HG02970 (cell line): ENCODE measurements at regions not wholly inside any gene's neighbourhood (a gene's known extent, or its start where the extent isn't known, plus 50 kb on each side); places are given as distances from the start of the nearest gene placed in this dataset.

ENCODE experiments used
- ATAC-seq: cut with Tn5 transposase; IDR thresholded peaks from one replicate; pipeline ENCODE4 v1.9.1; 2021; ENCODE audit warnings: mild to moderate bottlenecking, moderate library complexity, moderate number of reproducible peaks; ENCODE audit not compliant: unreplicated experiment, low FRiP score

DNA sequence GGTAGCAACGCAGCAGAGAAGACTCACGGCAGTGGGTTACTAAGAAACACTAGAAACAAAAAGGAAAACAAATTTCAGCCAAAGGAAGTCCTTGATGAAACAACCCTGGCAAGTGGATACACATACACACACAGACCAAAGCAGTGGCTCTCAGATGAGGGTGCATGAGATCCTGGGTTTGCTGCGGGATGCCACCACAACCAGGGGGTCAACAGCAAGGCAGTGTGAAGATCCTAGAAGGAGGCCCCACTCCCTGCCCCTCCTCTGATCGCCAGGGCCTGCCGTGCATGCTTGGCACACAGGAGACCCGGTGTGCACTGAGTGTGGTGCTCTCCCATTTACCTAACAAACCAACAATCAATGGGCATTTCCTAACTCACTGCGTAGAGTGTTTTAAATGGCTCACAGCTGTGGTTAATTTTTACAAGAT lies 252.3 kb upstream of the KLF14 start:
- no peak for ATAC-seq

DNA sequence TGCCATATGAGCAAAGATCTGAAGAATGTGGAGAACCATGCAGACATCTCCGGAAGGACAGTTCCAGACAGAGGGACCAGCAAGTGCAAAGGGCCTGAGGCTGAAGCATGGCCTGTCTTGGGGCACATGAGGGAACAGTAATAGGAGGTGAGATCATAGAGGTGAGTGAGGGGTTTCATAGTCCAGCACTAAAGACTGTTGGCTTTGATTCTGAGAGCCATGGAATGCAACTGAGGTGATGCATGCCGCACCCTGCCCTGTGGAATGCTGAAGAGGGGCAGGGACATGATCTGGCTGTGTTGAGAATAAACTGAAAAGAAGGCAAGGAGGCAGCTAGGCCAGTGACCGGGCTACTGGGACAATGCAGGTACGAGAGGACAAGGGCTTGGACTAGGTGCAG lies 253.1 kb upstream of the KLF14 start:
- no peak for ATAC-seq

DNA sequence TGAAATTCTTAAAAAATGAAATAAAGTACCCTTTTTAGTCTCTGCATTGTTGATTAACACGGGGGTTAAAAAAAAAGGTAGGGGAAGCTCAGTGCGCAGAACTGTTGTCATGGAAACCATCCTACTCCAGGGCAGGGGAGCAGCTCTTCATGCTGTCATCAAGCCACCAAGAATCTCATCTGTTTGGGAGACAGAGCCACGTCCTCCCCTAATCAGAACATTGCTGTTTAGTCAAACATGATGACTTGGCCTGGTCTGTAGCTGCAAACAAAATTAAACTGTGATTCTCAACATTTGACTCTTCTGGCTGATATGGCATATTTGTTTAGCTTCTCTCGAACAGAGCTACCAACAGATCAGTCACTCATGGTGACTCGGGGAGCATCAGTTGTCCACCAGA lies 254.4 kb upstream of the KLF14 start:
- ATAC-seq, result no peak

DNA sequence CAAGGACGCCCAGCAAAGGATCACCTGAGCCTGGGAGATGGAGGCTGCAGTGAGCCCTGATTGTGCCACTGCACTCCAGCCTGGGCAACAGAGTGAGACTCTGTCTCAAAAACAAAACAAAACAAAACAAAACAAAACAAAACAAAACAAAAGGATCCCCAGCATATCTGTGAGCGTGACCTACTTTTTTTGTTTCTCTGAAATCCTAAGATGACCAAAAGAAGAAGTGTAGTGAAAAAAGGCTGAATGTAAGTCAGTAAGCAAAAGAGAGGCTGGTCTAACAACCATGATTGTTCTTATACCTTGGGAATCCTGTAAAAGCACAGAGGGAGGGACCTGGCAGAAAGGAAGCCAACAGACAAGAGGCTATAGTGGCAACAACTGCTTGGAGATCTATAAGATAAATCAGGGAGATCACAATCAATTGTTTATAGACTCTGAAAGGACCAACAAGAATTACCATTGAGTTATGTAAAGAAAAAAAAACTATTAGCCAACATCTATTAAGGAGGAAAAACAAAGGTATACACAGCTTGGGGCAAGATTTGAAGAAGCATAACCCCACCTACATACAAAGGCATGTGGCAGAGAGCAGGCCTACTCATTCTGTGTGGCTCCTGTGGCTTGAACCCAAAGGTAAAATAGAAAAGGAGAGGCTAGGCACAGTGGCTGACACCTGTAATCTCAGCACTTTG lies 255.2 kb upstream of the KLF14 start:
- no peak for ATAC-seq

DNA sequence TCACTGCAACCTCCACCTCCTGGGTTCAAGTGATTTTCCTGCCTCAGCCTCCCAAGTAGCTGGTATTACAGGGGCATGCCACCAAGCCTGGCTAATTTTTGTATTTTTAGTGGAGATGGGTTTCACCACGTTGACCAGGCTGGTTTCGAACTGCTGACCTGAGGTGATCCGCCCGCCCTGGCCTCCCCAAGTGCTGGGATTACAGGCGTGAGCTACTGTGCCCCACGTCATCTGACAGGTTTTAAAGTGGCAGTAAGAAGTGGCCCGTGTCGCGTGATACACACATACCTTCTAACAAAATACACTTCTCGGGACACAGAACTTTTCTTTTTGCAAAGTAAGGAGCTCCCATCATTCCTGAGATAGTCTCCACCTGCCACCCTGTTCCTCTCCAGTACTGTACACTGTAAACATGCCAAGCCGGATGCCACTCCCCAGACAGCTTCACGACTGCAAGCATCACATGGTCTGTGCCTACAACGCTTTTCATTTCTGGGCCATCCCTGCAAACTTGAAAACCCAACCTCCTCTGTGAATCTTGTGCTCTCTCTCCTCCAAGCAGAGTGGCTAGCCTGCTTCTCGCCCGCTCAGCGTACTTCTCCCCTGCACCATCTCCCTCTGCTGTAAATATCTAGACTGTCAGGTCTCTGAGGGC lies 256.3 kb upstream of the KLF14 start:
- ATAC-seq, result no peak

DNA sequence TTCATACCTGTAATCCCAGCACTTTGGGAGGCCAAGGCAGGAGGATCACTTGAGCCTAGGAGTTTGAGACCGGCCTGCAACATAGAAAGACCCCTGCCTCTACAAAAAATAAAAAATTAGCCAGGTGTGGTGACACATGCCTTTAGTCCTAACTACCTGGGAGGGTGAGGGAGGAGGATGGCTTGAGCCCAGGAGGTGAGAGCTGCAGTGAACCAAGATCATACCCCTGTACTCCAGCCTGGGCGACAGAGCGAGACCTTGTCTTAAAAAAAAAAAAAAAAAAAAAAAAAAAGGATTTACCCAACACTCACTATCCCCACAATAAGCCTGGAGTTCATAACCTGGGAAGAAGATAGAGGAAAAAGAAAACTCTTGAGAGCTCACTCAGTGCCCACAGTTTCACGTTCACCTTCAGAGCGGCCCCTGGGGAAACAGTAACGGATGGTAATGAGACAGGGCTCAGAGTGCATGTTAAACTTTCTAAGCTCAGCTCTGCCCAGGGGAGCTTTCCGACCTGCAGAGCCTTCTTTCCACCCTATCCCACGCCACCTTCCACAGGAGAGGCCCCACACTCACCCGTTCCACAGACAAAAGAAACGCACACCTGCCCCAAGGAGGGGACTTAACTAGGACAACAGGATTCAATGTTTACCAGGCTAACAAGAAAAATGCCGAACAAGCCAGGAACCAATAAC lies 259.8 kb upstream of the KLF14 start:
- ATAC-seq, result no peak

DNA sequence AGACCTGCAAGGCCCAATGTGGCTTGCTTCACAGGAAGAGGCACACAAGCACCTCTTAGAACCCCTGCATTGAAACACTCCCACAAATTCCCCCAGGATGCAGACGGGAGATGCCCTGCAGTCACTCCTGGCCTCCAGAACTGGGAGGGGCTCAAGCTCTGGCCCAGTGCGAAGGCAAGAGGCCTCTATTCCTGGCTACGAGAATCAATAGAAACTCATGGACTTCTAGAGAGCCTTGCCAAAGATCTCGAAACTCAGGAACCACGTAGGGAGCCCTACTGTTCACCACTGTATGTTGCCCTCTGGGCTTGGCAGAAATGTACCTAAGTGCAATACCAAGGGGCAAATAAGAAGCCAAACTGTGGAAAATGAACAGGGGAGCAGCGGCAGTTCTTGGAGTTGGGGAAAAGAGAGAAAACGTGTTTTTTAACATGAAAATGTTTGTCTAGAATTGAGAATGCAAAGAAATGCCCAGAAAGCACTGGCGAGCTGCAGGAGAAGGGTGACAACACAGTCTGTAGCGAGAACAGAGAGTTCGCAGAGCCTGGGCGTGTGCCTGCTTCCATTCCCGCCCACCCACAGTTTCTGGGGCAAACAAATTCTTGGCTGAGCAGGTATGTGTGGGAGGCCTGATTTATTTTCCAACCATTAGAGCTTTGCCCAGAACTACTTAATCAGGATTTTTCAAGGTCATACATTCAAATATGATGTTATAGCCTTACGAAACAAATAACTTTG lies 260.5 kb upstream of the KLF14 start:
- no peak for ATAC-seq

DNA sequence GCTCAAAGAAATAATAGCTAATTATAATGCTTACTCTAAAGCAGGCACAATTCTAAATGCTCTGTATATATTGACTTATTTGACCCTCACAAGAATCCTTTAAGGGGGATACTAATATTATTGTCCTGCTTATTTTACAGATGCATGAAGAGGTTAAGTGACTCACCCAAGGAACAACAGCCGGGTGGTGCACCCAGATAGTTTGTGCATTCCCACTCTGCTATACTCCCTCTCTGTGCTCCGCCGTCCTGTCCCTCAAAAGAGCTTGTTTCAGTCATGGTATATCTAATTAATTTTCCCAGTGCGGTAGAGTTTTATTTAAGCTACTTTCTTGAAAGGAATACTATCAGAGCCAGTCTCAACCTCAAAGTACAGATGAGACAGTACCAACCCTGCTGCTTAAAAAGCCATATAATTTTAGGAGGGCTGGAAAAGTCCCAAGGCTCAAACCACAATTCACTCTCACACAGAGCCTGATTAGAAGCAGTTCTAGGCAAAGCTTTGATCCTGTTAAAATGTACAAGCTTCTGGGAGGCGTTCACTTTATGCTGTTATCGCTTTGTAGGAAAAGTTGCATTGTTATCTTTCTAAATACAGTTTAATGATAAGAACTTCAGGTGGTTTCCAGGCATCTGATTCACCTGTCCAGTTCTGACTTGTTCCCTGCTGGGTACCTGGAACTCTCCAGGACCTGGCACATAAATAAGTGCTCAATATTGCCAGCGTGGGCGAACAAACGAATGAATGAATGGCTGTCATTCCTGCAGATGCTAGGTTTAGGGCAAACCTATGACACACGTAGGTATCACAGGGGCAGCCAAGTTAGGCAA lies 261.5 kb upstream of the KLF14 start:
- no peak for ATAC-seq

DNA sequence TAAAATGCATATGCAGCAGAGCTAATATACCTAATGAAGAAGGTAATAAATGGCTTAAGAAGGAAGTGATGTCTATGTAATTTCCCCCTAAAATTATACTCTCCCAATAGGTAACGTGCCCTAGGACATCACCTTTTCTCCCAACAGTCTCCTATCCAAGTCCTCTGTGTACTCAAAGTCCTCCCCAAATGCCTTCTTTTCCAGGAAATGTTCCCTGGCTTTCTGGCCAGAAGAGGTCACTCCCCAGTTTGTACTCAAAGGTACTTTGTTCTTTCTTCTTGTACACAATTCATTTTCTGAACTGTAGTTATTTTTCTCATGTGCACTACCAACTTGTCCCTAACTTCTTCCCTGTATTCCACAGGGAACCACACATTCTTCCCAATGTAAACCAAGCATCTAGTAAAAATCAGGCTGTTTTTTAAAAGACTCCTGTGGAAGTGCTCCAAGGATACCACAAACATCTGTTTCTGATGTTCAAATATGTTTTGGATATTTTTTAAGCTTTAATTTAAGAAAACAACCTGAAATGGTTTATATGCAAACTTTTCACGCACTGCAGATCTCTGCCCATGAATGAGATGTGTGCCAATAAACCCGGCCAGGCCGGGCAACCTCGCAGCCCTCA lies 262.3 kb upstream of the KLF14 start:
- ATAC-seq, result no peak

DNA sequence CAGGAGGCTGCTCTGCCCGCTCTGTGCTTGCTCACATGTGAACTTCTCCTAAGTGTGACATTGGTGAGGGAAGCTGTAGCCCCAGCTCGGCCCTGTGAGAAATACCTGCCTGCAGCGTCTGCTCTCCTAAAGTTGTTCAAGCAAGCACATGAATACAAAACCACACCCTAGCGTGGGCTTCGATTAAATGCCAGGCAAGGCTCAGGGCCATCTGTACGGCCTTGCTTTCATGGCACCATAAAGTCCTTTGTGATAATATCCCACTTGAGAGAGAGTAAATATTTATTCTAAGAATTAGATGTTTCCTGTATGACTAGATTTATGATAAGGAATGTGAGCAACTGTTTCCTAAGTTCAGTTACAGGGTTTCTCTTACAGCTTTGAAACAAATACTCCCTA lies 262.8 kb upstream of the KLF14 start:
- no peak for ATAC-seq

DNA sequence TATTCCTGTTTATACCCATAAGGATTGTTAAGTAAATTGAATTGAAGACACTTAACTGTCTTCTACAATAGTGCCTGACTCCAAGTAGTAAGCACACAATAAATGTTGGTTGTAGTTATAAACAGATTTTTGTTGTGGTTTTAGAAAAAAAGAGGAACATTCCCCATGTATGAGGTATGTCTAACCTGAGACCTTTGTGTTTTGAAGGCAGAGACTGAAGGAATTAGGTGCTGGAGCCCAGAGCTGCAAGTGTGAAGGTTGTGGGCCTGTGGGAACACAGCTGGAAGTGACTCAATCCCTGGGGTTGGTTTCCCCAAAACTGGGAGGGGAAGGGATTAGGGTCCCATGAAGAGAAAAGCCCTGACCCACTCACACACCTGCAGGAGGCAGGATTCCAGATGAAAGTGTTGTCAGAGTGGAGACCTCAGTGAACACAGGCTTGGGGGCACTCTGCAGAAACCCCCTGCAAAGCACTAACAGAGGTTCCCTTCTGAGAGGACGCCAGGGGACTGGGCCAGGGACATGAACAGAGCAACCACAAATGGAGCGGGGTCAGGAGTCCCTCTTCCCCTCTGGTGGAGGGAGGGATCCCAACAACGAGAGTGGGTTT lies 265.1 kb upstream of the KLF14 start:
- no peak for ATAC-seq

DNA sequence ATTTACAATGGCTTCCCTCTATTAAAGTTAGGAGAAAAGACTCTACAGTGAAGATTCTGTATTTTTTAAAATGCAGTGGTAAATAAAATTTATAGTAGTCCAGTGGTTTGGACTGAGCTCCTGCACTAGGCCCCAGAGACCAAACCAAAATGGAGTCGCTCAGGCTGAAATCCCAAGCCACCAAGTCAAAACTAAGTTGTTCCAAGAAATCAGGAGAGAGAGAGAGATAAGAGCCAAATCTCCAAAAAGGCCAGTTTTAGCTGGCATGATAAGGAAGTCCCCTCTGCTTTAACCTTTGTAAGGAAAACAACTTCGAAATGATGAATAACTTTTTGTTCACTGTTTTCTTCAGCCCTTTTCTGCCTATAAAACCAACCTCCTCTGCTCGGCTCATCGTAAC lies 265.9 kb upstream of the KLF14 start:
- no peak for ATAC-seq

DNA sequence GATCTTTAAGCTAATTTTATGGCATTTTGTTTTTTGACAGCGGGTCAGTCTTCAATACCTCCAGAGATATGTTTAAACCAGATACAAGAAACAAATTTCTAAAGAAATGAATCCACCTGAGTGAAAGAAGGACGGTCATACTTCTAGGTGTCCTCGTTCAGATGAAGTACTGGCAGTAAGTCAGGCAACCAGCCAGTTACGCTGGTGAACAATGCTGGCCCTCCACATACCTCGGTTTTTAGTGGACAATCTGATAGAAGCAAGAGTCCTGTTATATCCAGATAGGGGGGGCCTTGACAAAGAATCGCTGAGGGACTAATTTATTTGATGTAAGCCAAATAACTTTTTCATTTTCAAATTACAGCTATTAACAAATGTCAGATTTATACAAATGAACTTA lies 266.4 kb upstream of the KLF14 start:
- no peak for ATAC-seq

DNA sequence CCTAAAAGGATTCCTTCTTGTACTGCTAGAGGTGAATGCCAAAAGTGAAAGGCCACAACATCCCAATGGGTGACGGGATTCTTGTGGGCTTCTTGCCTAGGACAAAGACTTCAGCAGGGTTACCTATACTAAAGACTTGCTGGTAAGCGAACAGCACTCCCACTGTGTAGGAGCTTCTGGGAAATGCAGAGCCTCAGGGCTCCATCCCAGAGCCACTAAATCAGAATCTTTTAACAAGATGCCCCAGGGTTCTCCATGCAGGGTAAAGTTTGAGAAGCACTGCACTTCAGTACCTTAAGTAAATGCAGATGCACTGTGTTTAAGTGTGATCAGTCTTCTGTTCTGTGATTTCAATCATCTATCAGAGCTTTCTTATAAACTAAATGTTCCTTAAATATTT lies 266.9 kb upstream of the KLF14 start:
- ATAC-seq, result no peak

DNA sequence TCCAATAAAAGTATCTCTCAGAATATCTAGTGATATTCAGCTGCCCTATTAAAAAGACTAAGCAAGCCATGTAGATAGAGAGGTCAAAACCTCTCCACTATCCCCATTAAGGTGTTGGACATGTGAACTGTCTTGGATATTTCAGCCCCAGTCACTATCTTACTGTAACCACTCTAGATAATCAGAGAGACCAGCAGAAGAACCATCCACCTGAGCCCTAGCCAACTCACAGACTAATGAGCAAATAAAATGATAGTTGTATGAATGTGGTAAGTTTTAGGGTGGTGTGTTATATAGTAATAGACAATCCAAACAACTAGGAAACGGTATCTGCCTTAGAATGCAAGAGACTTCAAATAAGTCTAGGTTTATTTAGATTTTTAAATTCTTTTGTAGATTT lies 268.6 kb upstream of the KLF14 start:
- no peak for ATAC-seq

DNA sequence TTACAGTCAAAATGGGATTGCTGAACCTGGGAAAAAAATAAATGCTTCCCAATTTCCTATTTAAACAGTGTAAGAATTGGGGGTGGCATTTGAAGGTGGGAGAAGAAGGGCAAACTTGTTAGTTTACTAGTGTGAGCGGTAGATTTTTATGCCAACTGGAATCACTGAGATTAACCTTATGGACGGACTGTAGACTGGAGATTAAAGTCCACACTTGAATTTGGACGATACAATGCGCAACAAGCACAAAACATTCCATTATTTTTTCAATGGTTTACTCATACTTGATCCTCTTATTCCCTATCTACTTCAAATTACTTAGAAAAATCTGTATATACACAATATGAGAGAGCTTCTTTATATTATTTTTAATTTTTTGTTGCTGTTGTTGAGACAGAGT lies 269.6 kb upstream of the KLF14 start:
- ATAC-seq, result no peak

DNA sequence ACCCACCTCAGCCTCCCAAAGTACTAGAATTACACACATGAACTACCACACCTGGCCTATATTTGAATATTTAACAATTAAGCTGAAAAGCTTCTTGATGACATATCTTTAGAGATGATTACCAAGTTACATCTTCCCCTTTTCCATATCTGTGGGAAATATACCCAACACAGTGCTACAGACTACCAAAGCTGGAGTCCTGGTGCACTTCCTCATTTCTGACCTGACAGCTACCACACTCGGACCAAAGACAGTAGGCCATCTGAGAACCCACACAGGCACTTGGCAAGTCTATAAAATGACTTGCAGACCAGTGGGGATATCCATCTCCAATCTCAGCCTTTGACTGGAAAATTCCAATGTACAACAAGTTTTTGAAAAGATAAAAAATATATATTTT lies 270.4 kb upstream of the KLF14 start:
- ATAC-seq, result no peak

DNA sequence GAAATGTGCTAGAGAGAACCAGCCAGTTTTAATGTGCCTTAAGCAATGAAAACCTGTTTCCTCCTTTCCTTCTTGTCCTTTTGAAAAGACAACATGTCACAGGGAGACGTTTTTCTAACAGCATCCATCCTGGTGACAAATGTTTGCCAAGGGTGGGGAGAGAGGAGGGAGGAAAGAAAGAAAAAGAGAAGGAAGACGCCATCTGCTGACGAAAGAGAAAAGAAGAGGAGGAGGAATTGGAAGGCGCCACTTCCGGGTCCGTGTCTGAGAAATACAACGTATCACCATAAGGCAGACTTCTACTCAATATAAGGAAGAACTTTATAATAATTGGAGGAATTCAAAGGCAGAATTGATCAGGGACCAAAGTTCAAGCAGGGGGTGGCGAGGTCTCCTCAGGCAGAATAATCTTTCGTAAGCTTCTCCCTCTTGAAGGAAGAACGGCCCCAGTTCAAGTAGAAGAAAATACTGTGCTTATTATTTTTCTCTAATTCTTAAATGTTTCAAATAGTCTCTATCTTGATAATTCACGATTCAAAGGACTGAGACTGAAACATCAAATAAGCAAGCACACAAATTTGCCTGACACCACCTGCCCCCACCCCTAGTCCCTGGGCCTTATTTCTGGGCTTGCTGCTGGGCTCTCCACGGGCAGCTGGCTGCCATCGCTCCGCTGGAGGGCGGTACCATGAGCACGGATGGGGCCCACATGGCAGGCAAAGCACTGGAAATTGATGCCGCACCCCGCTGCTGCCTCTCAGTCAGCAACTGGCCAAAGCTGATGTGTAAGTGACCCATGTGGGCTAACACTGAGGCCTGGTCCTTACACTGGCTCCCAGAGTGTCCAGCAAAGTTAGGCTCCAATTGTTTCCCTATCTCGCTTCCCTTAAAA lies 273.7 kb upstream of the KLF14 start:
- ATAC-seq, result no peak
